ENCODE measurements at regions not wholly inside any gene's neighbourhood (a gene's known extent, or its start where the extent isn't known, plus 50 kb on each side); places are given as distances from the start of the nearest gene placed in this dataset.

DNA sequence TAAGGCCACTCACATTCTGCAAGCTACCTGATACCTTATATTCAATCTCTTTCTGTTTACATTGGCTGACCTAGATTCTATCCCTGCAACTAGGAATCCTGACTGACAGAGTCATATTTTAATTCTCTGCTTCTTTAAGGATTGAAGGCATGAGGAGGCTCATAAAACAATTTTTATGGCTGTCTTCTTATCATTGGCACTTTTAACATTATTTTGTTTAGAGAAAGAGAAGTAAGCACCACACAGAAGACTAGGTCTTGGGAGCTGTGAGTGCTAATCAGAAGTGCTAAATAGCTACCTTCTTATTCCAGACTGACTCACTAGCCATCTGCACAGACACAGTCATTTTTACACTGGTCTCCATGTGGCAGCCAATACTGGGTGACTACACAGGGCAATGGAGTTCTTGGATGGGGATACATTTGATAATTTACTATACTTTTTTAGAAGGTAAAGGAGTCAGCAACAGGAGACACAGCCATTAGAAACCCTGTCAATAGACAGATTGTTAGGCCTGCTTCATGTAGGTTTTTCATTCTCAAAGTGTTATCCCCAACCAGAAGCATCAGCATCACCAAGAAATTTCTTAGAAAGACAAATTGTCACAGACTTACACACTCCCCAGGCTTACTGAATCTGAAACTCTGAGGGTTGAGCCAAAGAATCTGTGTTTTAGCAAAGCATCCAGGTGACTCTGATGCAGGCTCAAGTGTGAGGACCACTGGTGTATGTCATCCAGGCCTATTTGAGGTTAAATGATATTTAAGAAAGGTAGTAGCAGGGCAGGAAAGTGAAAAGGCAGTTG is 214.1 kb downstream of the DUSP6 start:
- no peaks in the 10 kb centered on the region for H3F3A ChIP-seq (replicated peaks; ENCODE audit: insufficient read depth)
- H3K27ac ChIP-seq (ENCODE audit: low read depth in 2 of 2, low read length in 1 of 2): no peak overlapping the region
- no peak overlapping the region for H3K9ac ChIP-seq
- H2AFZ ChIP-seq (ENCODE audit: low read depth): 0 out of 2 replicates have a peak overlapping the region, but pooled peaks have one; percentile 32
- no peak overlapping the region for H3K4me3 ChIP-seq (ENCODE audit: low read depth in 2 of 2, low read length in 1 of 2)
- no peaks in the 10 kb centered on the region for H3K9me3 ChIP-seq
- no peaks in the 10 kb centered on the region for H3K79me2 ChIP-seq (ENCODE audit: insufficient read depth)
- H4K20me1 ChIP-seq (ENCODE audit: insufficient read depth): no peaks in the 10 kb centered on the region
- H3K4me1 ChIP-seq (ENCODE audit: control insufficient read depth in 1 of 2, insufficient read depth in 2 of 2, low read depth in 1 of 2, low read length in 1 of 2): peaks cover 0 to 10% of the 10 kb centered on the region in 2 experiments; a peak in 2 of 4 replicates
- CTCF ChIA-PET: no interaction called here
- no peak for DNase-seq
- H3K36me3 ChIP-seq (replicated peaks in 1 of 2; ENCODE audit: control insufficient read depth in 1 of 2, insufficient read depth in 2 of 2, low read length in 1 of 2): no peaks in the 10 kb centered on the region
- H3K4me2 ChIP-seq: no peak overlapping the region
- no peaks in the 10 kb centered on the region for H3K27me3 ChIP-seq (ENCODE audit: insufficient read depth)
- no peaks in the 10 kb centered on the region for H3K9me2 ChIP-seq
- POLR2A ChIA-PET: no interaction called here
- TF ChIP-seq EP300 (IDR thresholded peaks at IDR 0.05; ENCODE audit: borderline replicate concordance in 1 of 2, low read depth in 1 of 2, low read length in 1 of 2): no peak
- no peak for TF ChIP-seq SIN3A (IDR thresholded peaks at IDR 0.05; ENCODE audit: borderline replicate concordance, low read depth, low read length)
- no peak for TF ChIP-seq YY1 (IDR thresholded peaks at IDR 0.05; ENCODE audit: low read depth)
- TF ChIP-seq, protein P1, sequence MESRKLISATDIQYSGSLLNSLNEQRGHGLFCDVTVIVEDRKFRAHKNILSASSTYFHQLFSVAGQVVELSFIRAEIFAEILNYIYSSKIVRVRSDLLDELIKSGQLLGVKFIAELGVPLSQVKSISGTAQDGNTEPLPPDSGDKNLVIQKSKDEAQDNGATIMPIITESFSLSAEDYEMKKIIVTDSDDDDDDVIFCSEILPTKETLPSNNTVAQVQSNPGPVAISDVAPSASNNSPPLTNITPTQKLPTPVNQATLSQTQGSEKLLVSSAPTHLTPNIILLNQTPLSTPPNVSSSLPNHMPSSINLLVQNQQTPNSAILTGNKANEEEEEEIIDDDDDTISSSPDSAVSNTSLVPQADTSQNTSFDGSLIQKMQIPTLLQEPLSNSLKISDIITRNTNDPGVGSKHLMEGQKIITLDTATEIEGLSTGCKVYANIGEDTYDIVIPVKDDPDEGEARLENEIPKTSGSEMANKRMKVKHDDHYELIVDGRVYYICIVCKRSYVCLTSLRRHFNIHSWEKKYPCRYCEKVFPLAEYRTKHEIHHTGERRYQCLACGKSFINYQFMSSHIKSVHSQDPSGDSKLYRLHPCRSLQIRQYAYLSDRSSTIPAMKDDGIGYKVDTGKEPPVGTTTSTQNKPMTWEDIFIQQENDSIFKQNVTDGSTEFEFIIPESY (IDR thresholded peaks at IDR 0.05; ENCODE audit: borderline replicate concordance, low read depth): no peak
- TF ChIP-seq, protein P2, sequence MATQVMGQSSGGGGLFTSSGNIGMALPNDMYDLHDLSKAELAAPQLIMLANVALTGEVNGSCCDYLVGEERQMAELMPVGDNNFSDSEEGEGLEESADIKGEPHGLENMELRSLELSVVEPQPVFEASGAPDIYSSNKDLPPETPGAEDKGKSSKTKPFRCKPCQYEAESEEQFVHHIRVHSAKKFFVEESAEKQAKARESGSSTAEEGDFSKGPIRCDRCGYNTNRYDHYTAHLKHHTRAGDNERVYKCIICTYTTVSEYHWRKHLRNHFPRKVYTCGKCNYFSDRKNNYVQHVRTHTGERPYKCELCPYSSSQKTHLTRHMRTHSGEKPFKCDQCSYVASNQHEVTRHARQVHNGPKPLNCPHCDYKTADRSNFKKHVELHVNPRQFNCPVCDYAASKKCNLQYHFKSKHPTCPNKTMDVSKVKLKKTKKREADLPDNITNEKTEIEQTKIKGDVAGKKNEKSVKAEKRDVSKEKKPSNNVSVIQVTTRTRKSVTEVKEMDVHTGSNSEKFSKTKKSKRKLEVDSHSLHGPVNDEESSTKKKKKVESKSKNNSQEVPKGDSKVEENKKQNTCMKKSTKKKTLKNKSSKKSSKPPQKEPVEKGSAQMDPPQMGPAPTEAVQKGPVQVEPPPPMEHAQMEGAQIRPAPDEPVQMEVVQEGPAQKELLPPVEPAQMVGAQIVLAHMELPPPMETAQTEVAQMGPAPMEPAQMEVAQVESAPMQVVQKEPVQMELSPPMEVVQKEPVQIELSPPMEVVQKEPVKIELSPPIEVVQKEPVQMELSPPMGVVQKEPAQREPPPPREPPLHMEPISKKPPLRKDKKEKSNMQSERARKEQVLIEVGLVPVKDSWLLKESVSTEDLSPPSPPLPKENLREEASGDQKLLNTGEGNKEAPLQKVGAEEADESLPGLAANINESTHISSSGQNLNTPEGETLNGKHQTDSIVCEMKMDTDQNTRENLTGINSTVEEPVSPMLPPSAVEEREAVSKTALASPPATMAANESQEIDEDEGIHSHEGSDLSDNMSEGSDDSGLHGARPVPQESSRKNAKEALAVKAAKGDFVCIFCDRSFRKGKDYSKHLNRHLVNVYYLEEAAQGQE (IDR thresholded peaks at IDR 0.05; ENCODE audit: low read depth, low read length): no peak
- no peak for TF ChIP-seq MEF2A (IDR thresholded peaks at IDR 0.05; ENCODE audit: borderline replicate concordance, low read depth)
- TF ChIP-seq ELF1 (IDR thresholded peaks at IDR 0.05): no peak

DNA sequence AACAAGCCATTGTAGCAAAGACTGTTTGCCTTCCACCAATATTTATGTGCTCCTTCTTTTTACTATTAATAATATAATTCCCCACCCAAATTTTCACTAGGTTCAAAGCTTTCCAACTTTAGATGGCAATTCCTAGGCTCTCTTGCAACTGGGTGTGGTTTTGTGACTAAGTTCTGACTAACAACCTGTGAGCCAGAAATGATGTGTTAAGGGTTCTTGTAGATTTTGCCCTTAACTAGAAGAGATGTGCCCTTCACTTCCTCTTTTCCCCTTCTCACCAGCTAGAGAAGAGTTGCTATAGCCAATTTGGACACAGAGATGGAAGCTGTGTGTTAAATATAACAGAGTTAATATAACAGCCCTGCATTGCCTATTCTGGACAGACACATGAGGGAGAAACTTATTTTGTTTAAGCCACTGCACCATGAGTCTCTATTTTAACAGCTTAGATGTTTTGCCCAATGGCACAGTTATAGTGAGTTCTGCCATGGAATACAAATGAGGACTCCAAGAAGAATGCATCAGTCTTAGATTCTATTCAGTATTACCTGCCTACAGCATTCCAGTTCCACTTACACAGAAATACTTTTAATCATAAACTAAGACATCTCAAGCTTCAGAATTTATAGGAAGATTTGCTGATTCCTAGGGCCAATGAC is 216.2 kb downstream of the DUSP6 start:
- POLR2A ChIA-PET: no interaction called here
- DNase-seq: no peak
- Histone ChIP-seq H3F3A (replicated peaks; ENCODE audit: insufficient read depth) (no peaks in the 10 kb centered on the region), H3K36me3 (replicated peaks in 1 of 2; ENCODE audit: control insufficient read depth in 1 of 2, insufficient read depth in 2 of 2, low read length in 1 of 2) (no peaks in the 10 kb centered on the region), H2AFZ (ENCODE audit: low read depth) (no peak overlapping the region), H3K79me2 (ENCODE audit: insufficient read depth) (no peaks in the 10 kb centered on the region), H3K9ac (no peak overlapping the region), H3K27ac (ENCODE audit: low read depth in 2 of 2, low read length in 1 of 2) (no peak overlapping the region), H3K4me1 (ENCODE audit: control insufficient read depth in 1 of 2, insufficient read depth in 2 of 2, low read depth in 1 of 2, low read length in 1 of 2) (peaks cover 0 to 10% of the 10 kb centered on the region in 2 experiments; a peak in 2 of 4 replicates), H3K9me3 (no peaks in the 10 kb centered on the region), H3K9me2 (no peaks in the 10 kb centered on the region), H3K27me3 (ENCODE audit: insufficient read depth) (no peaks in the 10 kb centered on the region), H3K4me2 (no peak overlapping the region), H4K20me1 (ENCODE audit: insufficient read depth) (no peaks in the 10 kb centered on the region), H3K4me3 (ENCODE audit: low read depth in 2 of 2, low read length in 1 of 2) (no peak overlapping the region)
- no peak for TF ChIP-seq RCOR1 (IDR thresholded peaks at IDR 0.05; ENCODE audit: low read length)
- no peak for TF ChIP-seq ELF1 (IDR thresholded peaks at IDR 0.05)
- no peak for TF ChIP-seq CHD2 (IDR thresholded peaks at IDR 0.05; ENCODE audit: low read length, partially characterized antibody)
- TF ChIP-seq, protein P3, sequence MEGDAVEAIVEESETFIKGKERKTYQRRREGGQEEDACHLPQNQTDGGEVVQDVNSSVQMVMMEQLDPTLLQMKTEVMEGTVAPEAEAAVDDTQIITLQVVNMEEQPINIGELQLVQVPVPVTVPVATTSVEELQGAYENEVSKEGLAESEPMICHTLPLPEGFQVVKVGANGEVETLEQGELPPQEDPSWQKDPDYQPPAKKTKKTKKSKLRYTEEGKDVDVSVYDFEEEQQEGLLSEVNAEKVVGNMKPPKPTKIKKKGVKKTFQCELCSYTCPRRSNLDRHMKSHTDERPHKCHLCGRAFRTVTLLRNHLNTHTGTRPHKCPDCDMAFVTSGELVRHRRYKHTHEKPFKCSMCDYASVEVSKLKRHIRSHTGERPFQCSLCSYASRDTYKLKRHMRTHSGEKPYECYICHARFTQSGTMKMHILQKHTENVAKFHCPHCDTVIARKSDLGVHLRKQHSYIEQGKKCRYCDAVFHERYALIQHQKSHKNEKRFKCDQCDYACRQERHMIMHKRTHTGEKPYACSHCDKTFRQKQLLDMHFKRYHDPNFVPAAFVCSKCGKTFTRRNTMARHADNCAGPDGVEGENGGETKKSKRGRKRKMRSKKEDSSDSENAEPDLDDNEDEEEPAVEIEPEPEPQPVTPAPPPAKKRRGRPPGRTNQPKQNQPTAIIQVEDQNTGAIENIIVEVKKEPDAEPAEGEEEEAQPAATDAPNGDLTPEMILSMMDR (IDR thresholded peaks at IDR 0.05): no peak
- no peak for TF ChIP-seq RFX5 (IDR thresholded peaks at IDR 0.05; ENCODE audit: low read length)
- TF ChIP-seq MXI1 (IDR thresholded peaks at IDR 0.05; ENCODE audit: low read depth, low read length): no peak
- TF ChIP-seq NRF1 (IDR thresholded peaks at IDR 0.05; ENCODE audit: low read depth, low read length): no peak
- TF ChIP-seq SMC3 (IDR thresholded peaks at IDR 0.05; ENCODE audit: low read depth, low read length): no peak
- TF ChIP-seq, protein P4, sequence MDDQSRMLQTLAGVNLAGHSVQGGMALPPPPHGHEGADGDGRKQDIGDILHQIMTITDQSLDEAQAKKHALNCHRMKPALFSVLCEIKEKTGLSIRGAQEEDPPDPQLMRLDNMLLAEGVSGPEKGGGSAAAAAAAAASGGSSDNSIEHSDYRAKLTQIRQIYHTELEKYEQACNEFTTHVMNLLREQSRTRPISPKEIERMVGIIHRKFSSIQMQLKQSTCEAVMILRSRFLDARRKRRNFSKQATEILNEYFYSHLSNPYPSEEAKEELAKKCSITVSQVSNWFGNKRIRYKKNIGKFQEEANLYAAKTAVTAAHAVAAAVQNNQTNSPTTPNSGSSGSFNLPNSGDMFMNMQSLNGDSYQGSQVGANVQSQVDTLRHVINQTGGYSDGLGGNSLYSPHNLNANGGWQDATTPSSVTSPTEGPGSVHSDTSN (IDR thresholded peaks at IDR 0.05): no peak
- TF ChIP-seq GABPA (IDR thresholded peaks at IDR 0.05; ENCODE audit: low read depth): no peak
- CTCF ChIA-PET: interaction anchor here (1.4 kb wide), 2 partner anchors 17 to 20 kb away, joined by 3 to 4 read pairs; no protein-coding TSS in a partner anchor
